Fibroblast of gingiva (primary cell): ENCODE measurements at regions not wholly inside any gene's neighbourhood (a gene's known extent, or its start where the extent isn't known, plus 50 kb on each side); places are given as distances from the start of the nearest gene placed in this dataset.

Experiments used
- DNase-seq: peaks from one replicate; pipeline ENCODE4 v3.0.0-alpha.2; 2011; ENCODE audit warnings: low read depth

DNA sequence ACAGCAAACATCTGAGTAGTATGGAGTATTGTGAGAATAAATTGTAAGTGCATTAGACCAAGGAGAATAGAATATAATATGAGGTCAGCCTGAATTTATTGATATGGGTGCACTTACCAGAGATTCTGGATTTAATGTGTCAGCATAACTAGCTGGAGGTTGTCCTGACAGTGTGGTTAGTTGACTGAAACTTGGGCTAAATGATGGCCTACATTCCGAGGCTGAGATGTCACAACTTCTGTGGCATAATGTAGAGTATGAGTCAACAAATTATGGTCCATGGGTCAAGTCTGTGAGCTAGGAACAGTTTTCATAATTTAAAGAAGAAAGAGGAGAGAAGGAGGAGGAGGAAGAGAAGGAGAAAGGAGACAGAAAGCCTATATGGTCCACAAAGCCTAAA, 127.6 kb downstream of the QPCT start:
- peak; percentile 88 for DNase-seq

DNA sequence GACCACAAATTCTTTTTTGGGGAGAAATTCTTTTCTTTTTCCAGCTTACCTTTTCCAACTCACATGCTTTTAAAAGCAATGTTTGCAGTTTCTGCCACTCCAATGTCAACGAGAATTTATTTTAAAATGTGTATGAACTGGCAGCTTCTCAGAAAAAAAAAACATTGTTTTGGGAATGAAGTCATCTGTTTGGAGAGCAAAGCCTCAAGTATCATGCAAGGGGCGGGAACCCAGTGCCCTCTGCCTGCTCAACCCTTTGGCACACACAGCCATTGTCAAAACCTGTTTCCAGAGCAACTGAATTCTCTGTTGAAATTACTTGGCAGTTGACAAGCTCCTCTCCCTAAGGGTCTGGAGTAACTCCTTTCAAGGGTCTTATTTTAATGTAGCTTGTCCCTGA, 128.5 kb downstream of the QPCT start:
- peak; percentile 92 for DNase-seq

DNA sequence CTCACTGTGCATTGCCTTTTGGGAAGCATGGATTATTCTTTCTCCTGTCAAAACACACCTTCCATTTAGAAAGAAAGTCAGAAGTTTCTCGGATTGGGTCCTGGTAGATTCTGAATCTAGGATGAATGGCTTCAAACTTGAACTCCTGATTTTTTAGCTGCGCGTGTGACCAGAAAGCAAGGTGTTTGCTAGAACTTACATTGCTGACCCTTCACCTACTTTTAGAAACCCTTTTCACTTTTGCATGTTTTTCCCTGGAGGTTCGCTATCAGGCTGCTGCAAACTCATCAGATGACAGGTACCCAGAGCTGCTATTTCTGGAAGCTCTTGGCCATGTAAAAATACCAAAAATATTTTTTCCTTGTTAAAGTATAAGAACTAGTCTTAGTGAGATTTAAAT, 132.0 kb downstream of the QPCT start:
- no peak for DNase-seq

DNA sequence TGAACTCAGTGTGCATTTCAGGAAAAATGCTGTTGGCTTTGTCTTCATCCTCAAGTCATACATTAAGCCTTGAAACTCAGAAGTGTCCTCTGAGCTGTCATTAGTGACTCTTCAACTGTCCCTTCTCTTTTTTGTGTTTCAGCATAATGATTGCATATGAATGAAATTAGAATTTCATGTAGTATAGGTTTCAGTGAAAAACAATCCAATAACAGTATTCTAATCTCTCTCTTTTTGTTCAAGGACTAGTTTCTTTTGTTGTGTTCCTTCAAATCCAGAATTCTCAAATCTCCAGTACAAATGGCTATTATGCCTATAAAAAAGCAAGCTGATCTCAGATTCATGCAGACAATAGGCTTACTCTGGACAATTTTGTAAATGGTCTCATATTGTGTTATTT, 133.5 kb downstream of the QPCT start:
- DNase-seq: no peak

- no peak for DNase-seq
These were observed 136.8 kb downstream of the QPCT start for GRCh38 chr2:37481244-37481643.

DNA sequence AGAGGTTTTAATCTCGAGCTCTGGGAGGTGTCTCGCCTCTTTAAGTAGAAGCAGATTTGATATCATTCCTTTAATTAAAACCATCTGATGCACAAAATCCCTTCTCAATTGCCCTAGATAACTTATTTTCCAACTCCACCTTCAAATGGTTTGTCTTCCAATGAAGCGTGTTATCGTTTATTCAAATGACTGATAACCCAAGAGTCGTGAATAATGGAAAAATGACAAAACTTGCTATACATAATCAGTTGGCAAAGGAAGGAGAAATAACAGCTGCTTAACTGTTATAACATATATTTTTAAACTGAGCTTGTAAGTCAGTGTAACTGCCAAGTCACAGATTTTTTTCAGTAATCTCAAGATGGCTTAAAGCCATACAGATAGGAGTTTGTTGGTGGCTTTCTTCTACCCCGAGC, 144.6 kb downstream of the QPCT start:
- peak; percentile 18 for DNase-seq

GRCh38 chr2:37489536-37489935, 145.1 kb downstream of the QPCT start:
- DNase-seq: no peak

DNA sequence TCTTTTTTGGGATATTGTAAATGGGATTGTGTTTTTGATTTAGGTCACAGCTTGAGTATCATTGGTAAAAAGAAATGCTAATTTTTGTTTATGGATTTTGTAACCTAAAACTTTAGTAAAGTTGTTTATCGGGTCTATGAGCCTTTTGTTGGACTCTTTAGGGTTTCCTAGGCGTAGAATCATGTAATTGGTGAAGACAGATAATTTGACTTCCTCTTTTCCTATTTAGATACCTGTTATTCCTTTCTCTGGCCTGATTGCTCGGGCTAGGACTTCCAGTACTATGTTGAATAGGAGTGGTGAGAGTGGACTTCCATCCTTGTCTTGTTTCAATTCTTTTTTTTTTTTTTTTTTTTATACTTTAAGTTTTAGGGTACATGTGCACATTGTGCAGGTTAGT, 149.0 kb downstream of the QPCT start:
- DNase-seq: no peak

- DNase-seq: no peak
These were observed 154.7 kb downstream of the QPCT start for GRCh38 chr2:37499113-37499512.

GRCh38 chr2:37500031-37500430, 155.6 kb downstream of the QPCT start:
- DNase-seq: no peak

DNA sequence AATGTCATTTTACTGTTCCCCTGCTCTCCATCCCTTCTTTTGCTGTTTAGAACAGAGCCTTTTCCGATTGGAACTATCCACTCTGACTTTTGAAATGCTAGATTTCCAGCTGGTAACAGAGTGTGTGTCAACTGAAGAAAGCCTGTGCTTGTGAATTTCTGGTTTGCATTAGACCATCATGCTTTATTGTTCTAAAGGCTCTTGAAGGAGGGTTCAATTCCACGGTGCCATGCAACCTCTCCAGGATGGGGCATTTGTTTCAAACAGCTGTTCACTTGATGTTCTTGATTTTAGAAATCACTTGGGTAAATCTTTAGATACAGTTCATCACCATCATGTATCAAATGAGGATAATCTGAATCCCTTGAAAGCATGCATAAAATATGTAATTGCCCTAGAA, 156.7 kb downstream of the QPCT start:
- DNase-seq: peak; percentile 38

DNA sequence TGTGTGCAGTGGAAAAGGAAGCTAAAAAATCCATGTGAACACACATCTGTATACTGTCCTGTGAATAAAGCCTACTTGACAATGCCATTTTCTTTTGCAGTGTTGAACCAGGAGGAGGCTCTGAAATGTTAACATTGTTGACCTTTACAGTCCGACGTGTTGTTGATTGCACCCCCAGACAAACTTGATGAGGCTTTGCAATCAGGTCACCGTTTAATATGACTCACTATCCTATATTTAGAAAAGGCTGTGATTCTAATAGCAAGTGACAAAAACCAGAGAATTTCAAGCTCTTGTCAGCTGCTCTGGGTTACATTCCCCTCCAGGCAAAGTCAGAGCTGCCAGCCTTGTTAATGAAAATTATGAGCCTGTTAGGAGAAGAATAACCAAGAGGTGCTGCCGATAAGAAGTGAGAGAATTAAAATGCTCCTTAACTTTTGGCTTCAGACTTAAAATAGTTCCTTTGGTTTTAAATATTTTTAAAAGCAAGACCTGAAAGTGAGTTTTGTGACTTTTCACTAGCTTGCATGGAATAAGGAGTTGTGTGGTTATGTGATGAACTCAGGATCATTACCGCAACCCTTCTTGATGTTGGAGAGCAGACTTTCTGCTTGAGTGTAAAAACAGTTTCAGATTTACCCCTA, 162.1 kb downstream of the QPCT start:
- peak; percentile 56 for DNase-seq

GRCh38 chr2:37507051-37507410, 162.6 kb downstream of the QPCT start:
- no peak for DNase-seq

- no peak for DNase-seq
These were observed 163.3 kb downstream of the QPCT start for GRCh38 chr2:37507703-37508102.

DNA sequence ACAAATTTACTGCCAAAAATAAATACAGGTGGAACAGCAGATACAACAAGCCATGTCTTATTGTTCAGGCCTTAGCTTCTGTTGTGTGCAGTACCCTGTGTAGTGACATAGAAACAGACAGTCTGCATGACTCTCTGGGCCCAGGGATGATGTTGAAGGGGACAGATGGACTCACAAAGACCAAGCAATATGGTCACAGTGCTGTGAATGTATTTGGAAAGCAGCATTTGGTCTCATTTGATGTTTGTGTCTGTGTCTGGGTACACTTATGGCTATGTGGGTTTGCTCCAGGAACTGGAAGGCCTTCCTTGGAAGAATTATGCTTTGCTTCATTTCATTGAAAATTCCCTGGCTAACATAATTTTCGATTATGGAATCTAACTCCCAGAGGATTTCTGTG, 158.5 kb downstream of the CDC42EP3 start:
- DNase-seq: no peak

- DNase-seq: peak; percentile 89
These were observed 147.6 kb downstream of the CDC42EP3 start for GRCh38 chr2:37523814-37524362.

DNA sequence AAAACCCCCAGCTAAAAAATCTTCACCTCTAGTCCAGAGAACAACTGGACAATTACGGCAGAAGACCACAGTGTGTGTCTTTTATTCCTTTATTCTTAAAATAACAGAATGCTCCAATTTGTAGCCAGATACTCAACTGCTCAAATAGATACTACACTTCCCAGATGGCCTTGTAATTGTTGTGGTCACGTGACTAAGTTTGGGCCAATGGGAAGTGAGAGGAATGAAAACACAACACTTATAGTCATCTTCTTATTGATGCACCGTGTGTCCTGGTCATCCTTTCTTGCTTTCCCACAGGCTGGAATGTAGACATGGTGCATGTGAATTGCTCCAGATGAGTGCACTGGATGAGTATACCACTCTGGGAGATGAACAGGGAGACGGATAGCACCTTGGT, 145.1 kb downstream of the CDC42EP3 start:
- DNase-seq: no peak

DNA sequence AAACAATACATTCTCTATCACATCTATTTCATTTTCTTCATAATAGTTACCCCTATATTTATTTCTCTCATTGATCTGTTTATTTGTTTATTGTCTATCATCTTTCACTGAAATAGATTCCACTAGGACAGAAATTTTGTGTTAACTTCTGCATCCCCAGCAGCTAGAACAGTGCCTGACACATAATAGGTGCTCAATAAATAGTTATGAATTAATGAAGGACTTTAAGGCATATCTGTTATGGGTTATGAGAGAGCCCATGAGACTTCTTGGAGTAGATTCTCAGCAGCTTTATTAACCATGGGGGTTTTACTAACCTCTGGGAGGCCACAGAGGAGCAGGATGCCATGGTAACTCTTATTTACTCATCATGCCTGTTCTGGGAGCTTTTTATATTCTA, 144.6 kb downstream of the CDC42EP3 start:
- DNase-seq: no peak

DNA sequence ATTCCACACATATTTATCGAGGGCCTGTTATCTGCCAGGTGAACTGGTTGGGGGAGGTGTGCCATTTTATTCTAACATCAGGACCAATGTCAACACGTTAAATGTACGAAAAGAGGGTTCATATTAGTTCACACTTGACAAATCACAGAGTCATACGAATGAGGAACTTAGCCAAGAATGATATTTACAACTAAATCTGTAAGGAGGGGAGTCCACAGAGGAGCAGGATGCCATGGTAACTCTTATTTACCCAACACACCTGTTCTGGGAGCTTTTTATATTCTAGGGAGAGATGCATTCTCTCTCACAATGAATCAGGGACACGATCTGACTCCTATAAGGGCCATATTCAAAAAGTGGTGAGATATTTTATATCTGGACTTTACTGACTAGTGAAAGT, 144.1 kb downstream of the CDC42EP3 start:
- no peak for DNase-seq

GRCh38 chr2:37529830-37530415, 141.5 kb downstream of the CDC42EP3 start:
- DNase-seq: peak; percentile 89

DNA sequence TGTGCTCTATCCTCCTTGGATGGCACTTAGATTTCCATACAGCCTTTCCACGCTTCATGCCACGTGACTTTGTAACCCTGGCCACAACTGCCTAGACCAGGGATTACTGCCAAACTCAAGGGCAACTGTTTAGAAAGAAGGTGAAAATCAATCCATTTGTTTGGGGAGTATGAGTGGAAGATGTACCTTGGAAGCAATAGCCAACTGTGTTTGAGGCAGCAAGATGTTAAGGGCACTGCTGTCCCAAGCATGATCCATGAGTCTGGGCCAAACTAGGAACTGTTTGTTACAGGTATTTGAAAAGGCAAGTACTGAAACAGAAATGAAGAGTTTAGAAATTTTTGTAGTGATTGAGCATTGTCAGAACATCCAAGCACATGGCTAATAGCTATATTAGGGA, 138.9 kb downstream of the CDC42EP3 start:
- no peak for DNase-seq

DNA sequence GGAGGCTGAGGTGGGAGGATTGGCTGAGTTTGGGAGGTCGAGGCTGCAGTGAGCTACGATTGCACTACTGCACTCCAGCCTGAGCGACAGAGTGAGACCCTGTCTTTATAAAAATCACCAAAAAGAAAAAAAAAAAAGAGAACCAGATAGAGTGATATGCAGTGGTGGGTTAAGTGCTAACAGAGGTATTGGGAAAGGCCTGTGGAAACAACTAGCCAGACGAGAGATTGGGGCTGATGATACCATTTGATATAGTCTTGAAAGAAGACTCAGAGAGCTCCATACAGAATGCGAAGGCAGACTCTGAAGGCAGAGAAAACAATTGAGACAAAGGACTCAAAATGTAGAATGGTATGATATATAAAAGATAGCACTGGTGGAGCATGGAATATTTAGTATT, 134.1 kb downstream of the CDC42EP3 start:
- DNase-seq: no peak

DNA sequence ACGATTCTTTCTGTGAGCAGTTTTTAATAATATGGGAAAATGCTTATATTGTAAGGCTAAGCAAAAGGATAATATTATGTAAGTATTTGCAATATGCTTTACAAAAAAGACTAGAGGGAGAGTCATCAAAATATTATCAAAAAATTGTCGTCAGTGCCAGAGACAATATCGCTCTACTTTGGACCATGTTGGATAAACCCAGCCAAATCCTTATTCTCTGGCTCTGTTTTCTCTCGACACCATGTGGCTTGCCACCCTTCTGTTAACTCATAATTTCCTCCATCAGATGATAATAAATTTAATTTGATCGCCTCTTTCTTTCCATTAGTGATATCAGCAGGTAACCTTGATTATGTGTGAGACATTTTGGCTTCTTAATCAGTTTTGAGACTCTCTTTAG, 129.9 kb downstream of the CDC42EP3 start:
- DNase-seq: no peak

DNA sequence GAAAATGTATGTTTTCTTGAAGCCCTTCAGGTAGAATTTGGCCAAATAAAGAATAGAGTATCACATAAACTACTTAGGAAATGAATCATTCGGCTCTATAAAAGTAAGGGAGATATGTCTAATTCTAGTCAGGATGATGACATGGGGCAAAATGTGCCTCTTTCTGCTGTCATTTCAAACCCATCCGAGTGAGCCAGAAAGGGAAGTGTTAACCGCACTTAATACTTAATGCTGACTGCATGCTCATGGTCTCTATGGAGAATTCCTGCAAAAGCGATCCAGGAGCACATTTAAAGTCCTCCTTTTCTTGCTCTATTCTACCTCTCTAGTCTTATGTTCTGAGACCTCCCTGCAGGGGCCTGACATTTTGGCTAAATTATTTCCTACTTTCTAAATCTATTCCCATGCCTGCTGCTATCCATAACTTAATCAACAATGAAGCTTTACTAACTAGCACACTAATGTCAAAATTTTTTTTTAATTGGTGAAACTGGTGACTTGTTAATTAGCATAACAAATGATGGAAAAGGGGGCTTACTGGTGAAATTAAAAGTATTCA, 127.4 kb downstream of the CDC42EP3 start:
- DNase-seq: no peak
